DOHH2 (cell line): ENCODE measurements at regions not wholly inside any gene's neighbourhood (a gene's known extent, or its start where the extent isn't known, plus 50 kb on each side); places are given as distances from the start of the nearest gene placed in this dataset.

ENCODE experiments used
- H3F3A ChIP-seq: fragments of 200-600 bp; sonication (generic), shearing (Covaris generic); 2 replicates; pipeline ENCODE4 v1.6.0; 2016; ENCODE audit warnings: antibody characterized with exemption, mild to moderate bottlenecking; ENCODE audit not compliant: control insufficient read depth, insufficient read depth
- H3K27ac ChIP-seq: fragments of 200-600 bp; sonication (generic); 2 replicates; pipeline ENCODE4 v1.5.1; 2014; ENCODE audit warnings: low read depth, mild to moderate bottlenecking, low read length, moderate library complexity
- H3K27me3 ChIP-seq: fragments of 200-600 bp; sonication (generic); 2 replicates; pipeline ENCODE4 v1.6.1; 2014; ENCODE audit warnings: mild to moderate bottlenecking, low read length, mixed read lengths; ENCODE audit not compliant: control insufficient read depth
- H3K36me3 ChIP-seq: fragments of 200-600 bp; sonication (generic); 2 replicates; pipeline ENCODE4 v1.6.1; 2014; ENCODE audit warnings: mild to moderate bottlenecking, low read length, moderate library complexity, mixed read lengths; ENCODE audit not compliant: control insufficient read depth
- H3K4me1 ChIP-seq: fragments of 200-600 bp; sonication (generic); 2 replicates; pipeline ENCODE4 v1.6.1; 2014; ENCODE audit warnings: mild to moderate bottlenecking, low read length, mixed read lengths; ENCODE audit not compliant: control insufficient read depth
- H3K4me2 ChIP-seq: fragments of 200-600 bp; sonication (generic); 2 replicates; pipeline ENCODE4 v1.6.0; 2014; ENCODE audit warnings: mild to moderate bottlenecking, low read length, moderate library complexity
- H3K4me3 ChIP-seq: fragments of 200-600 bp; sonication (generic); 2 replicates; pipeline ENCODE4 v1.5.1; 2014; ENCODE audit warnings: mild to moderate bottlenecking, low read length, mixed read lengths
- H3K79me2 ChIP-seq: fragments of 200-600 bp; sonication (generic); 2 replicates; pipeline ENCODE4 v1.6.1; 2014; ENCODE audit warnings: mild to moderate bottlenecking, low read length, mixed read lengths; ENCODE audit not compliant: control insufficient read depth
- H3K9me2 ChIP-seq: fragments of 200-600 bp; sonication (generic); replicated peaks from 2 replicates; pipeline ENCODE4 v1.6.1; 2014; ENCODE audit warnings: mild to moderate bottlenecking, low read length, mixed read lengths; ENCODE audit not compliant: control insufficient read depth
- H3K9me3 ChIP-seq: fragments of 200-600 bp; sonication (generic); 2 replicates; pipeline ENCODE4 v1.6.1; 2014; ENCODE audit warnings: antibody characterized with exemption, low read length, mixed read lengths; ENCODE audit not compliant: control insufficient read depth, insufficient read depth
- H4K20me1 ChIP-seq: fragments of 200-600 bp; sonication (generic); 2 replicates; pipeline ENCODE4 v1.6.0; 2014; ENCODE audit warnings: low read depth, mild to moderate bottlenecking, antibody characterized with exemption, low read length, moderate library complexity; ENCODE audit not compliant: control insufficient read depth, insufficient read depth
- CTCF ChIP-seq: fragments of 200-600 bp; sonication (generic); IDR thresholded peaks from one replicate; pipeline ENCODE4 v1.5.1; 2014; ENCODE audit warnings: antibody characterized with exemption, mild to moderate bottlenecking, low read depth, low read length; ENCODE audit not compliant: poor library complexity, severe bottlenecking
- EZH2phosphoT487 ChIP-seq: fragments of 200-600 bp; sonication (generic); IDR thresholded peaks from 2 replicates; pipeline ENCODE4 v1.6.1; 2017; ENCODE audit warnings: borderline replicate concordance, mild to moderate bottlenecking, antibody characterized with exemption, low read length, moderate library complexity, mixed read lengths

DNA sequence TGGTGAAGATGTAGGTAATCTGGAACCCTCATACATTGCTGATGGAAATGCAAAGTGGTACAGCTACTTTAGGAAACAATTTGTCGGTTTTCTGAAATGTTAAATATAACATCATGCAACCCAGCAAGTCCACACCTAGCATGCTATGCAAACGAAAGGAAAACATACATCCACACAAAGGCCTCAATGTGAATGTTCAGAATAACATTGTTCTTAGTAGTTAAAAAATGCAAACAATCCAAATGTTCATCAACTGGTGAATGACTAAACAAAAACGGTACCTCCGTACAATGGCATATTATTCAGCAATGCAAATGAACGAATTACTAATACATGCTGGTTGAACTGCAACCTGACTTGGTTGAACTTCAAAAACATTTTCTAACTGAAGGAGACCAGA is 423.3 kb upstream of the THRB start:
- no peaks in the 10 kb centered on the region for H3F3A ChIP-seq
- H3K79me2 ChIP-seq, result no peaks in the 10 kb centered on the region
- H3K27me3 ChIP-seq, result no peaks in the 10 kb centered on the region
- H3K4me1 ChIP-seq, result no peaks in the 10 kb centered on the region
- H3K4me3 ChIP-seq, result no peak overlapping the region
- H3K4me2 ChIP-seq, result no peak overlapping the region
- no peaks in the 10 kb centered on the region for H4K20me1 ChIP-seq
- no peaks in the 10 kb centered on the region for H3K9me3 ChIP-seq
- H3K27ac ChIP-seq, result no peak overlapping the region
- no peaks in the 10 kb centered on the region for H3K36me3 ChIP-seq
- H3K9me2 ChIP-seq, result no peaks in the 10 kb centered on the region
- no peak for TF ChIP-seq CTCF
- TF ChIP-seq EZH2phosphoT487, result no peak

GRCh38 chr3:24923570-24923969 is 428.9 kb upstream of the THRB start:
- Histone ChIP-seq H3K9me2 (no peaks in the 10 kb centered on the region), H3K4me2 (no peak overlapping the region), H3K79me2 (no peaks in the 10 kb centered on the region), H3K4me3 (no peak overlapping the region), H4K20me1 (no peaks in the 10 kb centered on the region), H3K36me3 (no peaks in the 10 kb centered on the region), H3K9me3 (no peaks in the 10 kb centered on the region), H3K4me1 (no peaks in the 10 kb centered on the region), H3K27me3 (no peaks in the 10 kb centered on the region), H3K27ac (no peak overlapping the region), H3F3A (no peaks in the 10 kb centered on the region)
- no peak for TF ChIP-seq EZH2phosphoT487
- no peak for TF ChIP-seq CTCF

DNA sequence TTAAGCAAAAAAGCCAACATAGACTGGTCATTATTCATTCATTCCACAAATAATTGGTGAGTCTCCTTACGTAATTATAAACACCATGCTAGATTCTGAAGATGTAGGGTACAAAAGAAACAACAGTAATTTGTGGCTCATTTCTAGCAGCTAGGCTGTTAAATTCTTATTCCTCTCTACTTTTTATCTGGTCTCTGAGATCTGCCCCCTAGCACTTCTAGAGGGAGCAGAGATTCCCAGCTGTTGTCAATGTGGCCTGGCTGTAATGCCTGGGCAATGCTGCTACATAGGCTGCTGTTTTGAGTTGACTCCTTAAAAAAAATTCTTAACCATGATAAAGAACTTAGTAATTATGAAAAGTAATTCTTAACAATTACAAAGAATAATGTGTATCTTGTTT is 434.9 kb upstream of the THRB start:
- Histone ChIP-seq H3K9me2 (no peaks in the 10 kb centered on the region), H3K4me3 (no peak overlapping the region), H3K9me3 (no peaks in the 10 kb centered on the region), H3F3A (no peaks in the 10 kb centered on the region), H3K27me3 (no peaks in the 10 kb centered on the region), H3K4me1 (no peaks in the 10 kb centered on the region), H4K20me1 (no peaks in the 10 kb centered on the region), H3K79me2 (no peaks in the 10 kb centered on the region), H3K36me3 (no peaks in the 10 kb centered on the region), H3K27ac (no peak overlapping the region), H3K4me2 (no peak overlapping the region)
- TF ChIP-seq CTCF, result no peak
- TF ChIP-seq EZH2phosphoT487, result no peak

DNA sequence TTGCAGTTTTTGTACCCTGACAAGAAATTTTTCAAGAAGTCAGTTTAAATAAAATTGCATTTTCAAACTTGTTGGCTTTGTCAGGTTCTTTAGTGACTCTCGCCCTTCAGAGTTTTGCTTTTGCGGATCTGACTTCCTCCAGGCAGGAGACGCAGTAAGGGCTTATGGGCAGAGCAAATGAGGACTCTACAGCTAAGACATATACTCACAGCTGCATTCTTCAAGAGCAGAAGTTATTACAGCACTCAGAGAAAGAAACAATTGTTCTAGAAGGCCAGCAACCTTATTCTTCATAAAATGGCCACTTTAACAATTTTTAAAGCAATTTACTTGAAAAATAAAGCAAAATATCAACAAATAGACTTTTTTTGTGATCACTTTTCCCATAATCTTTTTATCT is 438.8 kb upstream of the THRB start:
- Histone ChIP-seq H3F3A (no peaks in the 10 kb centered on the region), H3K27ac (no peak overlapping the region), H3K79me2 (no peaks in the 10 kb centered on the region), H3K36me3 (no peaks in the 10 kb centered on the region), H3K27me3 (no peaks in the 10 kb centered on the region), H3K4me3 (no peak overlapping the region), H3K4me1 (no peaks in the 10 kb centered on the region), H3K9me2 (no peaks in the 10 kb centered on the region), H3K9me3 (no peaks in the 10 kb centered on the region), H4K20me1 (no peaks in the 10 kb centered on the region), H3K4me2 (no peak overlapping the region)
- no peak for TF ChIP-seq CTCF
- TF ChIP-seq EZH2phosphoT487, result no peak
